K562 (cell line): ENCODE measurements at regions not wholly inside any gene's neighbourhood (a gene's known extent, or its start where the extent isn't known, plus 50 kb on each side); places are given as distances from the start of the nearest gene placed in this dataset.

ENCODE experiments used
- ATAC-seq: fragments of 200-7000 bp; cut with Tn5 transposase; 3 replicates; pipeline ENCODE4 v1.9.1; 2020; ENCODE audit warnings: moderate library complexity
- BruUV-seq: library from RNA; stranded (reverse); fragments of 400-500 nt; replicated peaks from 2 replicates; lab custom pipeline; 2021; lab: Mats Ljungman, UMichigan
- CTCF ChIA-PET: fragments of 300-600 bp; formaldehyde crosslinking; extraction: SDS; loops from one replicate; lab custom pipeline; 2021; ENCODE audit warnings: low intra/inter-chr PET ratio; lab: Yijun Ruan, JAX
- POLR2A ChIA-PET: fragments of 300-600, 350-650 bp; sonication (Branson Sonifier 250); formaldehyde crosslinking; extraction: SDS; loops from one replicate; lab custom pipeline; 2021; ENCODE audit warnings: antibody characterized with exemption, inconsistent platforms; lab: Yijun Ruan, JAX
- DNase-seq, 4 experiments: peaks; one replicate each; pipeline versions ENCODE4 v3.0.0 to v3.0.0-alpha.2; 2011 to 2018; ENCODE audit warnings: low spot score in 3 of 4, mixed read lengths in 3 of 4; ENCODE audit errors: extremely low read depth in 1 of 4
- FAIRE-seq: peaks from 2 replicates; lab custom pipeline; 2011; peaks lifted over from hg19 to GRCh38; lab: Jason Lieb, UNC
- H2AFZ ChIP-seq: 2 replicates; pipeline ENCODE4 v1.6.0; 2011; ENCODE audit warnings: low read depth, low read length, control low read depth, inconsistent platforms
- H3K27ac ChIP-seq: fragments of 200-600 bp; 3 replicates; pipeline ENCODE4 v1.8.0; 2011; ENCODE audit warnings: low read depth, mild to moderate bottlenecking, control low read depth, inconsistent platforms, low read length, moderate library complexity, mixed read lengths; ENCODE audit errors: extremely low read depth
- H3K27me3 ChIP-seq, 2 experiments: fragments of 300-600 bp in 1 of 2; 2 replicates in 1 of 2; 3 replicates in 1 of 2; pipeline versions ENCODE4 v1.6.0 to v1.8.0; 2011; ENCODE audit warnings: inconsistent platforms in 2 of 2, low read length in 2 of 2, mild to moderate bottlenecking in 1 of 2, mixed read lengths in 1 of 2, moderate library complexity in 1 of 2; ENCODE audit not compliant: control insufficient read depth in 2 of 2, insufficient read depth in 2 of 2
- H3K36me3 ChIP-seq: fragments of 300-600 bp; 3 replicates; pipeline ENCODE4 v1.8.0; 2011; ENCODE audit warnings: mild to moderate bottlenecking, low read length, inconsistent platforms; ENCODE audit not compliant: control insufficient read depth, insufficient read depth
- H3K4me1 ChIP-seq, 2 experiments: fragments of 200-600 bp in 1 of 2; replicated peaks in 1 of 2; 2 replicates in 1 of 2; 3 replicates in 1 of 2; pipeline versions ENCODE4 v1.5.1 to v1.8.0; 2011; ENCODE audit warnings: inconsistent platforms in 2 of 2, low read length in 2 of 2, mild to moderate bottlenecking in 1 of 2, mixed read lengths in 1 of 2, moderate library complexity in 1 of 2; ENCODE audit not compliant: control insufficient read depth in 2 of 2, insufficient read depth in 2 of 2
- H3K4me2 ChIP-seq: 2 replicates; pipeline ENCODE4 v1.6.1; 2011; ENCODE audit warnings: low read length, control low read depth, inconsistent platforms, mixed read lengths; ENCODE audit not compliant: insufficient read depth
- H3K4me3 ChIP-seq: fragments of 200-600 bp; sonication (generic), shearing (Covaris generic); 2 replicates; pipeline ENCODE4 v1.5.1; 2016; ENCODE audit warnings: control low read depth, inconsistent platforms
- H3K79me2 ChIP-seq: fragments of 200-600 bp; 3 replicates; pipeline ENCODE4 v1.8.0; 2011; ENCODE audit warnings: low read length, inconsistent platforms; ENCODE audit not compliant: control insufficient read depth, insufficient read depth
- H3K9ac ChIP-seq, 2 experiments: 2 replicates each; pipeline versions ENCODE4 v1.6.0 to v1.6.1; 2011; ENCODE audit warnings: low read depth in 2 of 2, low read length in 2 of 2, control low read depth in 1 of 2, inconsistent platforms in 1 of 2, mild to moderate bottlenecking in 1 of 2, mixed read lengths in 1 of 2; ENCODE audit not compliant: insufficient read depth in 1 of 2
- H3K9me1 ChIP-seq: one replicate; pipeline ENCODE4 v1.6.0; 2011; ENCODE audit warnings: inconsistent platforms, mild to moderate bottlenecking, low read length, moderate library complexity; ENCODE audit not compliant: control insufficient read depth, insufficient read depth
- H3K9me3 ChIP-seq: replicated peaks from 2 replicates; pipeline ENCODE4 v1.5.1; 2011; ENCODE audit warnings: low read depth, low read length, inconsistent platforms; ENCODE audit not compliant: control insufficient read depth, insufficient read depth
- H4K20me1 ChIP-seq: replicated peaks from 2 replicates; pipeline ENCODE4 v1.6.1; 2011; ENCODE audit warnings: low read length, inconsistent platforms, mixed read lengths; ENCODE audit not compliant: control insufficient read depth, insufficient read depth
- E2F1 ChIP-seq: sonication (generic); formaldehyde crosslinking; IDR thresholded peaks from 2 replicates; pipeline ENCODE4 v1.8.1; 2023; ENCODE audit warnings: mild to moderate bottlenecking, missing genetic modification reagents, moderate library complexity
- ELF1 ChIP-seq: fragments of 200-800 bp; sonication (Bioruptor generic); IDR thresholded peaks from 2 replicates; pipeline ENCODE4 v1.6.1; 2016; ENCODE audit warnings: missing genetic modification characterization, missing compliant biosample characterization
- HSF4 ChIP-seq: fragments of 250-450 bp; sonication (Bioruptor Pico); IDR thresholded peaks from 2 replicates; pipeline ENCODE4 v2.1.2; 2022; ENCODE audit warnings: mild to moderate bottlenecking, moderate library complexity, borderline replicate concordance
- MECOM ChIP-seq: fragments of 250-450 bp; sonication (Bioruptor Pico); IDR thresholded peaks from 2 replicates; pipeline ENCODE4 v1.8.0; 2022; ENCODE audit warnings: inconsistent platforms
- MEF2D ChIP-seq: conservative IDR thresholded peaks from 2 replicates; pipeline ENCODE4 v1.6.1; 2016; ENCODE audit warnings: low read depth, missing genetic modification characterization, missing compliant biosample characterization
- NRF1 ChIP-seq, 2 experiments: fragments of 450-650 bp; IDR thresholded peaks in 1 of 2; conservative IDR thresholded peaks in 1 of 2; 2 replicates each; pipeline ENCODE4 v1.6.1; 2014; ENCODE audit warnings: mild to moderate bottlenecking in 2 of 2
- WGBS: fragments of 100-300 bp; shearing (Covaris generic); methylation state at CpG from one replicate; pipeline ENCODE4 v1.1.6; 2016; ENCODE audit warnings: low coverage, mixed read lengths; ENCODE audit not compliant: insufficient coverage; ENCODE audit errors: missing lambda C conversion rate; 5-methylcytosine and 5-hydroxymethylcytosine counted together
- in situ Hi-C: fragments of 300-500 bp; cut with MboI; formaldehyde crosslinking; loops from 4 replicates; pipeline ENCODE4 v1.15.0; 2018; ENCODE audit warnings: inconsistent platforms, mixed read lengths
- intact Hi-C: fragments of 100-400 bp; cut with micrococcal nuclease; formaldehyde crosslinking; loops from 2 replicates; pipeline ENCODE4 v1.14.2; 2022

- TF ChIP-seq NRF1 (conservative IDR thresholded peaks at IDR 0.05 in 1 of 2, IDR thresholded peaks at IDR 0.05 in 1 of 2): no peak
- TF ChIP-seq MEF2D (tag): no peak
- TF ChIP-seq, all 486 proteins: peak for 0
Measured at GRCh38 chr3:98984024-98984423, 82.5 kb upstream of the DCBLD2 start (continued).

- no peak overlapping the region for H3K4me2 ChIP-seq
Measured at GRCh38 chr3:98982351-98982750, 80.9 kb upstream of the DCBLD2 start.

More at GRCh38 chr3:98982351-98982750, 80.9 kb upstream of the DCBLD2 start:
- WGBS: 0% methylated on average over 2 of the region's 2 CpGs
- CTCF ChIA-PET: no interaction called here
- no peaks in the 10 kb centered on the region for H3K36me3 ChIP-seq
- FAIRE-seq: no peak
- H3K27ac ChIP-seq: no peak overlapping the region
- POLR2A ChIA-PET: no interaction called here
- no peak for ATAC-seq
- no peaks in the 10 kb centered on the region for H3K27me3 ChIP-seq
- TF ChIP-seq ELF1 (no peak), MECOM (no peak), E2F1 (CRISPR knock-in tag) (no peak), HSF4 (no peak)
- TF ChIP-seq, all 486 proteins: peak for 0
- Histone ChIP-seq H3K9ac (no peak overlapping the region), H3K9me3 (no peaks in the 10 kb centered on the region), H2AFZ (no peak overlapping the region), H3K4me1 (no peaks in the 10 kb centered on the region; a peak in 1 of 5 replicates), H3K4me3 (no peak overlapping the region), H3K79me2 (no peaks in the 10 kb centered on the region), H4K20me1 (no peaks in the 10 kb centered on the region), H3K9me1 (no peaks in the 10 kb centered on the region)
- DNase-seq: no peak
- BruUV-seq: no TSS peak
- in situ Hi-C loops (loop anchor here (5.0 kb wide), 1 partner anchor 385 kb away; no protein-coding TSS in a partner anchor), intact Hi-C loops (loop anchor here (5.0 kb wide), 1 partner anchor 80 kb away; the partner anchor contains the start of gene DCBLD2)
